ENCODE measurements at regions not wholly inside any gene's neighbourhood (a gene's known extent, or its start where the extent isn't known, plus 50 kb on each side); places are given as distances from the start of the nearest gene placed in this dataset.
"Not testable (repeated sequence)": the region's sequence is repeated elsewhere in the genome, so short reads cannot be mapped to it uniquely, and the experiment has no call there.

DNA sequence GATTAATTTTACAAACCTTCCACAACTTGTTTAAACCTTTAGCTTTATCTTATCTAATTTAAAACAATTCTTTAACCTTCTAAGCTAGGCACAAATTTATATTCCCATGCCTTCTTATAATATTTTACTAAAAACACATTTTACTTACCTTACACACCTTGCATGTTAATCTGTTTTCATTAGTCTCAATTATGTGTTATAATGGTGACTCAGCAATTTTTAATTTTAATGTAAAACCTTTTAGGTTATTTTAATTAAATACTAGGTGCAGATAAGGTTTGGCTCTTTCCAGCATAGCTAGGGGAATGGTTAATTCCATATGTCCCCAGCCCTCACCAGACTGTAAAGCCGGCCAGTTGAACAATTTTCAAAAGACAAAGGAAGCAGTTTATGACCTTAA, 264.6 kb upstream of the SGO1 start:
- no peaks in the 10 kb centered on the region for H3K27me3 Mint-ChIP-seq (ENCODE audit: unreplicated experiment)
- no peaks in the 10 kb centered on the region for H3K4me1 Mint-ChIP-seq (ENCODE audit: low read depth, unreplicated experiment)
- no peak overlapping the region for H3K4me3 Mint-ChIP-seq (ENCODE audit: low read depth, unreplicated experiment)
- H3K36me3 Mint-ChIP-seq (ENCODE audit: insufficient read depth, unreplicated experiment): no peaks in the 10 kb centered on the region
- no peak for TF ChIP-seq CTCF (IDR thresholded peaks at IDR 0.05; ENCODE audit: unreplicated experiment)
- DNase-seq: no peak
- CTCF ChIA-PET: no interaction called here
- BruUV-seq (replicated peaks): no TSS peak
- H3K27ac Mint-ChIP-seq (ENCODE audit: unreplicated experiment): no peak overlapping the region
- H3K9me3 Mint-ChIP-seq (ENCODE audit: low read depth, unreplicated experiment): peaks cover 1% of the 10 kb centered on the region
- intact Hi-C loops (cut with micrococcal nuclease; ENCODE audit: unreplicated experiment): no loop called here

GRCh38 chr3:20442846-20443245, 256.8 kb upstream of the SGO1 start:
- no peaks in the 10 kb centered on the region for H3K36me3 Mint-ChIP-seq (ENCODE audit: insufficient read depth, unreplicated experiment)
- no peaks in the 10 kb centered on the region for H3K27me3 Mint-ChIP-seq (ENCODE audit: unreplicated experiment)
- CTCF ChIA-PET: no interaction called here
- H3K27ac Mint-ChIP-seq (ENCODE audit: unreplicated experiment): no peak overlapping the region
- no peak for DNase-seq
- no peak overlapping the region for H3K4me3 Mint-ChIP-seq (ENCODE audit: low read depth, unreplicated experiment)
- no peaks in the 10 kb centered on the region for H3K4me1 Mint-ChIP-seq (ENCODE audit: low read depth, unreplicated experiment)
- peaks cover 2% of the 10 kb centered on the region for H3K9me3 Mint-ChIP-seq (ENCODE audit: low read depth, unreplicated experiment)
- intact Hi-C loops (cut with micrococcal nuclease; ENCODE audit: unreplicated experiment): no loop called here
- TF ChIP-seq CTCF (IDR thresholded peaks at IDR 0.05; ENCODE audit: unreplicated experiment): no peak
- no TSS peak for BruUV-seq (replicated peaks)

- peaks cover 16% of the 10 kb centered on the region for H3K27me3 Mint-ChIP-seq (ENCODE audit: unreplicated experiment)
- H3K27ac Mint-ChIP-seq (ENCODE audit: unreplicated experiment): not testable (repeated sequence)
Measured at GRCh38 chr3:20427268-20427667, 241.3 kb upstream of the SGO1 start.

GRCh38 chr3:20425138-20425537, 239.1 kb upstream of the SGO1 start:
- intact Hi-C loops (cut with micrococcal nuclease; ENCODE audit: unreplicated experiment): no loop called here
- no peaks in the 10 kb centered on the region for H3K4me1 Mint-ChIP-seq (ENCODE audit: low read depth, unreplicated experiment)
- H3K4me3 Mint-ChIP-seq (ENCODE audit: low read depth, unreplicated experiment): no peak overlapping the region
- CTCF ChIA-PET: no interaction called here
- H3K9me3 Mint-ChIP-seq (ENCODE audit: low read depth, unreplicated experiment): no peaks in the 10 kb centered on the region
- no peaks in the 10 kb centered on the region for H3K36me3 Mint-ChIP-seq (ENCODE audit: insufficient read depth, unreplicated experiment)
- H3K27me3 Mint-ChIP-seq (ENCODE audit: unreplicated experiment): no peaks in the 10 kb centered on the region
- TF ChIP-seq CTCF (IDR thresholded peaks at IDR 0.05; ENCODE audit: unreplicated experiment): no peak
- no peak for DNase-seq
- BruUV-seq (replicated peaks): no TSS peak
- no peak overlapping the region for H3K27ac Mint-ChIP-seq (ENCODE audit: unreplicated experiment)

More at GRCh38 chr3:20427268-20427667, 241.3 kb upstream of the SGO1 start:
- DNase-seq; H3K4me3 Mint-ChIP-seq (ENCODE audit: low read depth, unreplicated experiment); BruUV-seq (replicated peaks); H3K9me3 Mint-ChIP-seq (ENCODE audit: low read depth, unreplicated experiment); H3K36me3 Mint-ChIP-seq (ENCODE audit: insufficient read depth, unreplicated experiment); H3K4me1 Mint-ChIP-seq (ENCODE audit: low read depth, unreplicated experiment); intact Hi-C loops (cut with micrococcal nuclease; ENCODE audit: unreplicated experiment); CTCF ChIA-PET: not testable (repeated sequence)

DNA sequence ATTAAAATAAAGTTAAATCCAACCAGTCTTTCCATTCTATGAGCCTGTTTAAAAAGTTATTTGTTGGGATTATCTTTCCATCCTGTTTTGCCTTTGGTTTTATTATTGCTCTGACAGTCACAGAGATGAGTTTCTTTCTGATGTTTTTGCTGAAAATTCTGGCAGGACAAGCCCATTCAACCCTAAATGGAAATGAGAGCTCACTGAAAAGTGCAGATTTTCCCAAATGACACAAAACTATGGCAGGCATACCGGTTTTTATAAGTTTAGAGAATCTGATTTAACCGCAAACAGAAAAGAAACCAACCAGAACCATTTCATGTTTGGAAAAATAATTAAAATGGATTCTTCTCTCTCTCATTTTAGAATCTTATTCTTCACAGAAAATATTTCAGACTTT, 238.1 kb upstream of the SGO1 start:
- no peak for TF ChIP-seq CTCF (IDR thresholded peaks at IDR 0.05; ENCODE audit: unreplicated experiment)
- no peaks in the 10 kb centered on the region for H3K9me3 Mint-ChIP-seq (ENCODE audit: low read depth, unreplicated experiment)
- H3K27me3 Mint-ChIP-seq (ENCODE audit: unreplicated experiment): no peaks in the 10 kb centered on the region
- H3K27ac Mint-ChIP-seq (ENCODE audit: unreplicated experiment): no peak overlapping the region
- no peaks in the 10 kb centered on the region for H3K36me3 Mint-ChIP-seq (ENCODE audit: insufficient read depth, unreplicated experiment)
- BruUV-seq (replicated peaks): no TSS peak
- no peaks in the 10 kb centered on the region for H3K4me1 Mint-ChIP-seq (ENCODE audit: low read depth, unreplicated experiment)
- CTCF ChIA-PET: no interaction called here
- DNase-seq: no peak
- H3K4me3 Mint-ChIP-seq (ENCODE audit: low read depth, unreplicated experiment): no peak overlapping the region
- intact Hi-C loops (cut with micrococcal nuclease; ENCODE audit: unreplicated experiment): no loop called here

All from Calu3 (cell line).